HG03521 (cell line): ENCODE measurements at regions not wholly inside any gene's neighbourhood (a gene's known extent, or its start where the extent isn't known, plus 50 kb on each side); places are given as distances from the start of the nearest gene placed in this dataset.

Experiments
- ATAC-seq: cut with Tn5 transposase; IDR thresholded peaks from one replicate; pipeline ENCODE4 v1.9.1; 2021; ENCODE audit warnings: mild to moderate bottlenecking, moderate library complexity; ENCODE audit not compliant: unreplicated experiment

GRCh38 chr17:72487731-72488494, 367.1 kb downstream of the SOX9 start:
- no peak for ATAC-seq

GRCh38 chr17:72488555-72489271, 367.9 kb downstream of the SOX9 start:
- no peak for ATAC-seq

GRCh38 chr17:72489272-72489641, 368.4 kb downstream of the SOX9 start:
- no peak for ATAC-seq

GRCh38 chr17:72491102-72491501, 370.3 kb downstream of the SOX9 start:
- ATAC-seq: no peak

- ATAC-seq: no peak
Observed at GRCh38 chr17:72492494-72492893, 371.7 kb downstream of the SOX9 start.

- no peak for ATAC-seq
Observed at GRCh38 chr17:72492941-72493340, 372.1 kb downstream of the SOX9 start.

- ATAC-seq: no peak
Observed at GRCh38 chr17:72494566-72494965, 373.7 kb downstream of the SOX9 start.

GRCh38 chr17:72496461-72496860, 375.6 kb downstream of the SOX9 start:
- ATAC-seq: no peak

GRCh38 chr17:72497915-72498314, 377.1 kb downstream of the SOX9 start:
- no peak for ATAC-seq

GRCh38 chr17:72498364-72499210, 377.8 kb downstream of the SOX9 start:
- no peak for ATAC-seq

- ATAC-seq: no peak
Observed at GRCh38 chr17:72501404-72502370, 380.9 kb downstream of the SOX9 start.

GRCh38 chr17:72502371-72503341, 381.8 kb downstream of the SOX9 start:
- ATAC-seq: no peak

GRCh38 chr17:72503556-72503955, 382.7 kb downstream of the SOX9 start:
- no peak for ATAC-seq

GRCh38 chr17:72504783-72505182, 384.0 kb downstream of the SOX9 start:
- no peak for ATAC-seq

- ATAC-seq: no peak
Observed at GRCh38 chr17:72506773-72507172, 386.0 kb downstream of the SOX9 start.

GRCh38 chr17:72507370-72507769, 386.6 kb downstream of the SOX9 start:
- no peak for ATAC-seq

- ATAC-seq: peak; percentile 39
Observed at GRCh38 chr17:72510351-72511016, 389.7 kb downstream of the SOX9 start.

- ATAC-seq: no peak
Observed at GRCh38 chr17:72511242-72511641, 390.4 kb downstream of the SOX9 start.

- no peak for ATAC-seq
Observed at GRCh38 chr17:72511874-72512273, 391.1 kb downstream of the SOX9 start.
